ENCODE measurements at regions not wholly inside any gene's neighbourhood (a gene's known extent, or its start where the extent isn't known, plus 50 kb on each side); places are given as distances from the start of the nearest gene placed in this dataset.

- no peak for TF ChIP-seq POLR2AphosphoS5 (IDR thresholded peaks at IDR 0.05)
- no peak for TF ChIP-seq CTCF (IDR thresholded peaks at IDR 0.05)
Observed at GRCh38 chr12:73110816-73111215, 838.6 kb downstream of the TRHDE start.

Measured in breast epithelium (tissue), 3 donors.